Lower leg skin (tissue), 3 donors: ENCODE measurements at regions not wholly inside any gene's neighbourhood (a gene's known extent, or its start where the extent isn't known, plus 50 kb on each side); places are given as distances from the start of the nearest gene placed in this dataset.

Source experiments
- POLR2A ChIP-seq, 2 donors: fragments of 450-650 bp; IDR thresholded peaks; one replicate each; pipeline ENCODE4 v1.6.1; 2016 to 2017; ENCODE audit warnings: antibody characterized with exemption in 2 of 2, mild to moderate bottlenecking in 1 of 2, moderate library complexity in 1 of 2
- TF ChIP-seq, protein P1 (sequence below), 3 donors: fragments of 450-650 bp; IDR thresholded peaks; one replicate each; pipeline ENCODE4 v1.5.1; 2016; ENCODE audit warnings: antibody characterized with exemption in 3 of 3, mild to moderate bottlenecking in 3 of 3, moderate library complexity in 2 of 3

DNA sequence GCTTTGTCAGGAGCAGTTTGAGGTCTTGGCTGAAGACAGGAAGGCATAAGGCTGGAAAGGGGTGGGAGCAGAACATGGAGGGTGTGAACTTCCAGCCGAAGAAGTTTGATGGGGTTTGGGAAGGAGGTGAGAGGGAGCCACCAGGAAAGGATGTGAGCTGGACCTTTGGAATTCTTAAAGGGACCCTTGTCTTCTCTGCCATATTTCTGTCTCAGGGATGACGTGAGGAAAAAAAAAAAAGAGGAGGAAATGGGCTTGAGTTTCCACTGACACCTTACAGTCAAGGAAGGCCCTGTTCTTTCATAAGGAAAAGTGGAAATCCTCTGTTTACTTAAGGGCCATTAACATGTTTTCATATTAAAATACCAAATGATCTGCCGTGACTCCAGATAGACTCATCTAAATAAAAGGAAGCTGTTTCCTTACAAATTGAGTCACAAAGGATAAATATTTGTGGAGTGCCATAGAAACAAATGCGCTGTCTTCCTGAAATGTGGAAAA, 132.1 kb downstream of the PALM2AKAP2 start:
- TF ChIP-seq, protein P1, sequence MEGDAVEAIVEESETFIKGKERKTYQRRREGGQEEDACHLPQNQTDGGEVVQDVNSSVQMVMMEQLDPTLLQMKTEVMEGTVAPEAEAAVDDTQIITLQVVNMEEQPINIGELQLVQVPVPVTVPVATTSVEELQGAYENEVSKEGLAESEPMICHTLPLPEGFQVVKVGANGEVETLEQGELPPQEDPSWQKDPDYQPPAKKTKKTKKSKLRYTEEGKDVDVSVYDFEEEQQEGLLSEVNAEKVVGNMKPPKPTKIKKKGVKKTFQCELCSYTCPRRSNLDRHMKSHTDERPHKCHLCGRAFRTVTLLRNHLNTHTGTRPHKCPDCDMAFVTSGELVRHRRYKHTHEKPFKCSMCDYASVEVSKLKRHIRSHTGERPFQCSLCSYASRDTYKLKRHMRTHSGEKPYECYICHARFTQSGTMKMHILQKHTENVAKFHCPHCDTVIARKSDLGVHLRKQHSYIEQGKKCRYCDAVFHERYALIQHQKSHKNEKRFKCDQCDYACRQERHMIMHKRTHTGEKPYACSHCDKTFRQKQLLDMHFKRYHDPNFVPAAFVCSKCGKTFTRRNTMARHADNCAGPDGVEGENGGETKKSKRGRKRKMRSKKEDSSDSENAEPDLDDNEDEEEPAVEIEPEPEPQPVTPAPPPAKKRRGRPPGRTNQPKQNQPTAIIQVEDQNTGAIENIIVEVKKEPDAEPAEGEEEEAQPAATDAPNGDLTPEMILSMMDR (IDR thresholded peaks at IDR 0.05): no peak
- TF ChIP-seq POLR2A (IDR thresholded peaks at IDR 0.05): no peak
